H1 (cell line): ENCODE measurements at regions not wholly inside any gene's neighbourhood (a gene's known extent, or its start where the extent isn't known, plus 50 kb on each side); places are given as distances from the start of the nearest gene placed in this dataset.

ENCODE experiments used
- HDAC2 ChIP-seq, 2 experiments: fragments of 300-600 bp in 1 of 2; sonication (generic) in 1 of 2; IDR thresholded peaks; 2 replicates each; pipeline ENCODE4 v1.6.1; 2011 to 2012; ENCODE audit warnings: low read depth in 2 of 2, low read length in 2 of 2, mild to moderate bottlenecking in 2 of 2, moderate library complexity in 2 of 2, borderline replicate concordance in 1 of 2, inconsistent platforms in 1 of 2
- MAX ChIP-seq: IDR thresholded peaks from 2 replicates; pipeline ENCODE4 v1.6.1; 2012; ENCODE audit warnings: inconsistent platforms
- SUZ12 ChIP-seq: fragments of 200-600 bp; sonication (generic); IDR thresholded peaks from 2 replicates; pipeline ENCODE4 v1.6.1; 2012; ENCODE audit warnings: mild to moderate bottlenecking, inconsistent platforms, low read length, moderate library complexity, mixed read lengths

GRCh38 chr12:89883630-89884389 lies 175.2 kb upstream of the ATP2B1 start (continued):
- peak; percentile 48 to 71; a peak in 2 of 4 replicates for TF ChIP-seq HDAC2 (IDR thresholded peaks at IDR 0.05; ENCODE audit: borderline replicate concordance in 1 of 2, low read depth in 2 of 2, low read length in 2 of 2)
- TF ChIP-seq MAX = no peak
- TF ChIP-seq SUZ12 = no peak
